HG02678 (cell line): ENCODE measurements at regions not wholly inside any gene's neighbourhood (a gene's known extent, or its start where the extent isn't known, plus 50 kb on each side); places are given as distances from the start of the nearest gene placed in this dataset.
A peak's percentile ranks its signal among the peaks of the same experiment; 100 is the strongest.
"Not testable (repeated sequence)": the region's sequence is repeated elsewhere in the genome, so short reads cannot be mapped to it uniquely, and the experiment has no call there.

Source experiments
- ATAC-seq: cut with Tn5 transposase; IDR thresholded peaks from one replicate; pipeline ENCODE4 v1.9.1; 2021; ENCODE audit warnings: mild to moderate bottlenecking, moderate library complexity; ENCODE audit not compliant: unreplicated experiment

GRCh38 chr6:98384334-98384733 lies 450.0 kb upstream of the POU3F2 start:
- no peak for ATAC-seq

DNA sequence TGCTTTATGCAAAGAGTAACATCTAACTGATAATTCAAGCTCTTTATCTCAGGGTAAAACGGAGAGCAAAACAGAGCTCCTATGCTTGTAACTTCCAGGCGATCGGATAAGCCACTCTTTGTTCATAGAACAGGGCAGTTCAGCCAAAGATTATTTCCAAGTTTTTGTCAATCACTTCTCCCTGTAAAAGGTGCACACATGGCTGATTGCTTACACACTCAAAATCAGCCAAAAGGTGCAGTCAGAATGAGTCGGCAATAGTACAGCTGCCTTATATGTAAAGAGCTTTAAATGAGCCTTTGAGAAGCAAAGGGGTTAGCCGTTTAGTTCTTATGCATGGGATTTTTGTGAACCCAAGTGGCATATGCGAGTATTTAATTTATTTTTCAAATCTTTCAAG lies 449.6 kb upstream of the POU3F2 start:
- ATAC-seq: no peak

- ATAC-seq: no peak
Observed at GRCh38 chr6:98395610-98396166, 438.7 kb upstream of the POU3F2 start.

DNA sequence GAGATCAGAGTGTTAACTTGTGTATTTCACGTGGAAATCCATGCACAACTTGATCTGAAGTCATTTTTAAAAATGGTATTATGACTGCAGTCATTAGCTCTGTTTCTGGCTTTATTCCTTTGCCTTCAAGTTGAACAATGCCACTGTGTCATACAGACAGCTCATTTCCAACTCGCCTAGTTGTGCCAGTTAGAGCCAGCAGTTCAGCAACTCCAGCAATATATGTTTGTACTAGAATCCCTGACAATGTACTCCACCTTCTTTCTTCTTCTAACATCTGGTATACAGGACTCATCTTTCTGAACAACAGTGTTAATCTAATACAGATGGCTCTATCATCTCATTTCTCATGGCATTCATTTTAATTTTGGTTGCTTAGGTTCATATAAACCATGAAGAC lies 418.3 kb upstream of the POU3F2 start:
- no peak for ATAC-seq

DNA sequence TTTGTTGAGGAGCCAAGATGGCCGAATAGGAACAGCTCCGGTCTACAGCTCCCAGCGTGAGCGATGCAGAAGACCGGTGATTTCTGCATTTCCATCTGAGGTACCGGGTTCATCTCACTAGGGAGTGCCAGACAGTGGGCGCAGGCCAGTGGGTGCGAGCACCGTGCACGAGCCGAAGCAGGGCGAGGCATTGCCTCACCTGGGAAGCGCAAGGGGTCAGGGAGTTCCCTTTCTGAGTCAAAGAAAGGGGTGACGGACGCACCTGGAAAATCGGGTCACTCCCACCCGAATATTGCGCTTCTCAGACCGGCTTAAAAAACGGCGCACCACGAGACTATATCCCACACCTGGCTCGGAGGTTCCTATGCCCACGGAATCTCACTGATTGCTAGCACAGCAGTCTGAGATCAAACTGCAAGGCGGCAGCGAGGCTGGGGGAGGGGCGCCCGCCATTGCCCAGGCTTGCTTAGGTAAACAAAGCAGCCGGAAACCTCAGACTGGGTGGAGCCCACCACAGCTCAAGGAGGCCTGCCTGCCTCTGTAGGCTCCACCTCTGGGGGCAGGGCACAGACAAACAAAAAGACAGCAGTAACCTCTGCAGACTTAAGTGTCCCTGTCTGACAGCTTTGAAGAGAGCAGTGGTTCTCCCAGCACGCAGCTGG lies 417.7 kb upstream of the POU3F2 start:
- ATAC-seq: not testable (repeated sequence)

DNA sequence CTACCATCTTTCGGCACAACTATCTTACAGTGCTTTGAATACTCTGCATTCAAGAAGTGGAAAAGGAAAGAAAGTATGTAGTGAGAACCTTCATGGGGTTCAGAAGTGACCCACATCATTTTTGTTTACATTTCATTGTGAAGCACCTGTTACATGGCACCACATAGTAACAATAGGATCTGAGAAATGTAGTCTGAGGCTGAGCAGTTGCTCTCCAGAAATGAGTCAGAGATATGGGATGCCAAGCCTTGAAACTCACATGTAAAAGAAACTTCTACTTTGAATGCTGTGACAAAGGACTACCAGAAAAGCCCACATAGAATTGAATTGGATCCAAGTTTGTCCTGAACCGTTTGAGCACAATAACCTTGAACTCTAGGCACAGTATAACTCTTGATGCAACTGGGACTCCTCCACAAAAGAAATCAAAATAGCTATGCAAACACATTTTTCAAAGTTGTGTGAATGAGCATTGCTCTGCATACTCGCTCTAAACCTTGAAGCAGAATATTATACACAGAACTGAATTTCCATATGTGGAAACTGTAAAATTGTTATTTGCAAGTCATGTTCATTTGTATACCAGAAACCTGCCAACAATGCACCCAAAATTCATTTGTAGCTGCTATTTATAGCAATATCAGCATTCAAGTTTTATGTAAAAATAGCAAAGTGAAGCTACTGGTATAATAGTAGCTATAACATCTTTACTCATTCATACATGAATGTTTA lies 400.9 kb upstream of the POU3F2 start:
- peak; percentile 74 for ATAC-seq

- ATAC-seq: no peak
Observed at GRCh38 chr6:98443633-98444032, 390.7 kb upstream of the POU3F2 start.

- no peak for ATAC-seq
Observed at GRCh38 chr6:98452685-98453084, 381.7 kb upstream of the POU3F2 start.

DNA sequence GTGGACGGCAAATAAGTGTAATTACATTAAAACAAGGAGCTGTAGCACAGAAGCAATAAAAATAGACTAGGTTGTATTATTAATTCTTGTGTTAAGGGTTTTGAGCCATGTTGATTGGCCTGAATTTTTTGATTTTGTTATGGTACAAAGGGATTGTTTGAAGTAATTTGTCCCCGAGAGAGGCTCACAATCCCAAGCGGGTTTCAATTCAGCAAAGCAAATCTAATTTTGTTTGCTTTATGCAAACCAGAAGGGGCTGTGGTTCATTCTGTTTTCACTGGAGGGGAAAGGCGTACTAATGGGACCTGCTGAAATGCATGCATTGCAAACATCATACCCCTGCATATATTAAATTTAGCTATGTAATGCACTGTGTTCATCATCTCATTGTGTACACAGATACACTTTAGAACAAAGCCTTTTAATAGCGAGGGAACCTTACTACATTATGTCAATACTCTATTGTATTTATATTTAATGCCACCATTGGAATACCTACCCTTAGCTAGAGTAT lies 379.5 kb upstream of the POU3F2 start:
- no peak for ATAC-seq

DNA sequence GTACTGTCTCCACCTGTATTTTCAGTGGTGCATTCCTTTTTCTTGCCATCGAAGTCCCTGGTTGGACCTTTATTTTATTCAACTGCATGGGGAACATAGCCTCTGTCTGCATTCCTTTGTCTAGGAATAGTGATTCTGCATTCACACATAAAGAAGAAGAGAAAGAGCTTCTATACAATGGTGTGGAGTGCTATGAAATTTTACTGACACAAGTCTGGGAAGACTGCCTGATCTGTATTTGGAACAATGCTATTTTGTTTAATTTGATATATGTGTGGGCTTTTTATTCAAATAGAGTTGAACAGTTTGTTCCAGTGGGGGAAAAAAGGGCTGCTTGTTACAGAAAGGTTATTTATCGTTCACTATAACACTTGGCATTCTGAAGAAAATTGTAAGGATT lies 375.7 kb upstream of the POU3F2 start:
- no peak for ATAC-seq

DNA sequence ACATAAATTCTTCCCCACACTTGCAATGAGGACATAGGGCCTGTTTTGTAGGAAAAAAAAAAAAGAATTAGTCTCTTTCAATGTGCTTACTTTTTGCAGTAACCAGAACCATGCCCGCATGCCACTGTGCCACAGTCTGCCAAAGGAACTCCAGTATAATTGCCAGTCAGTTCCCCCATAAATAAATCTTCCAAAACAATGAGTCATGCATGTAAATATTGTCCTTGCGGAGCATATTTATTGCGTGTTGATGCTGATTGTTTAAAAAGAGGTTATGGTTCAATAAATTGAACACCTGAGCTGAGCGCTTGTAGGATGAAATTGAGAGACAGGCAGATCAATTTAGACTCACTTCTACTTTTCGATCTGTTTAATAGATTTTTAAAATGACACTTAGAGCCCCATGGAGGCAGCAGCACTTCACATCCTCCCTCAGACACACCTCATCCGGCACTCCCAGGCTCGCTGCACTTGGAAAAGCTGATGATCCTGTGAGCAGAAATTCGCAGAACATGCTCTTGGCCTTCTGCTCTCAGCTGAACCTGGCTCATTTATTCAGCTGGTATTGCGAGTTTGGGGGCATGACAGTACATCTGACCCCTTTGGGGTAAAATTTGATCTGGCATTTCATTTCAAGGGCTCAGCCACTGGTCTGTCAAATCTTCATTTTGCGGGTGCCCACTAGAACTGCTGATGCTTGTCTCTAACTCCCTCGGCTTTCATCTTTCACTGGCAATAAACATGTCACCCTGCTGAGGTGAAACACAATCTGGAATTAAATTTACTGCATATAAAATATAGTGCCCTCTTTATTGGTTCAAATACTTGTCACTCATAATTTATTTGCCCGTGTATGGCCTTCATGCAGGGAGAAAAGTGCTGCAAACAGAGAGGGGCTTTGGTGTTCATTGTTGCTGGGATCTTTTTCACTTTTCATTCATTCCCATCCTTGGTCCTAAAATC lies 371.1 kb upstream of the POU3F2 start:
- no peak for ATAC-seq

GRCh38 chr6:98467091-98467490 lies 367.3 kb upstream of the POU3F2 start:
- no peak for ATAC-seq

GRCh38 chr6:98467902-98468301 lies 366.5 kb upstream of the POU3F2 start:
- no peak for ATAC-seq

- ATAC-seq: no peak
Observed at GRCh38 chr6:98469141-98469540, 365.2 kb upstream of the POU3F2 start.

DNA sequence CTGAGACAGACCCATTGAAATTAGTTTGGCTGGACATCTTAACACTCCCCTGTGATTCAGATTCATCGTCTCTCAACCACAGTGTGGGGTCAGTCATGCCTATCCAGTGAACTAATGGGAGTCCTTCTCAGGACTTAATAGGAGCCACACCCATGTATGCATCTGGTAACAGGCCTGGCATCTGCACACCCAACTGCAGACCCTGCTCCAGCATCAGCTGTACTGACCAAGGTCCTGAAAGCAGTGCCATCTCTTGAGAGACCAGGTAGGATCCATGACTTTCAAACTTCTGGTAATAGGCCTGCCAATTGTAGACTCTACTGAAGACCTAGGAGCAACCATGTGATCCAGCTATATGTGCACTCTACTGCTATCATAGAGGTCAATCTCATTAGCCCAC lies 363.6 kb upstream of the POU3F2 start:
- ATAC-seq: no peak

DNA sequence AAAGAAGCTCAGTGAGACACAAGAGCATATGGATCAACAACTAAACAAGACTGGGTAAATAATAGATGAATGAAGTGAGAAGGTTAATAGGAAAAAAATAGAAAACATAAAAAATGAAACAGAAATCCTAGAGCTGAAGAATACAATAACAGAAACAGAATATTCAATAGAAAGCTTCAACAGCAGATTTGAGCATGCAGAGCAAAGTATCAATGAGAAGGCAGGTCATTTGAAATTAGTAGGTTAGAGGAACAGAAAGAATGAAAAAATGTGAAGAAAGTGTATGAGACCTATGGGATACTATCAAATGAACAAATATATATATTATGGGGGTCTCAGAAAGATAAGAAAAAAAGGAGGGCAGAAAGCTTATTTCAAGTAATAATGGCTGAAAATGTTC lies 362.9 kb upstream of the POU3F2 start:
- no peak for ATAC-seq

DNA sequence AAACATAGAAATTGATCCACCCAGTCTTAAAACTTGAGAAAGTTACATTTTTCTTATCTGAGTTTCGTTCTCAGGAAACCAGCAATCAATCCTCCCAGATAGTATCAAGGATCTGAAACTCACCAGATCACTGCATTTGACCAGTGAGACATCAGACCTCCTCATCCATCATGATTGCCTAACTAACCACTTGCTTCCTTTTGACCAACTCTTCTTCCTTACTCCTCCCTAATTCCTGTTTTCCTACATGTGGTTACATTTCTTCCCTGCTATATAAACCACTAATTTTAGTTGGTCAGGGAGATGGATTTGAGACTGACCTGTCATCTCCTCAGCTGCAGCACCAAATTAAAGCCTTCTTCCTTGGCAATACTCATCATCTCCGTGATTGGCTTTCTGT lies 357.1 kb upstream of the POU3F2 start:
- ATAC-seq: no peak

DNA sequence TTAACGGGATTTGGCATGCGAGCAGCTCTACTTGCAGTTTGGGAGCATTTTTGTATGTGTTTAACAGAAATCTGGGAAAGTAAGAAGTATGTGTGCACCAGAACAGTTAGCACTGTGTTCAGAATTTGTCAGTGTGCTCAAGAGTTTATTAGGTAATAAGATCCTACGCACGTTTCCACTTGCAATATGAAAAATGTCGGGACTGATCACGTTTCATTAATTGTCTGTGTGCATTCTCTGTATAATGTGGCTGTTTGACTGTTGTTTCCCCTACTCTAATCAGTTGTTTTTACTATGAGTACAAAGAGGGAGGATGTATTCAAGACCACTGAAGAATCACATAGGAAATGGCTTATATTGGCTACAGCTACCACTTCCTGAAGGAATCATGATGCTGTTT lies 349.7 kb upstream of the POU3F2 start:
- no peak for ATAC-seq

DNA sequence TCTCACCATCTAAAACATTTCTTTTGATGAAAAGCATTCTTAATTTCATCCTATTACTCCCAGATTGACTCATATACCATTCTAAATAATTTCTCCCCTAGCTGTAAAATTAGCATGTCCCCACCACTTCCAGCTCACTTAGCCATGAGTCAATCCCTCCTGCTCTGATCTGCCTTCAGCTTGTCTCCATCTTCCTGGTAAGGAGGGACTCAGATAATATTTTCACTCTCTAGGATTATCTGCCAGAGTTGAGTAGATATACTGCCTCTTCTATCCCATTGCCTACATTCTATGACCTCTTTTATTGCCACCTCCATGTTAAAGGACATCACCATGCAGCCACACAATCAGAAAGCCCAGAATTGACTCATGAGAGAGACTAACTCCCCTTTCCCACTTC lies 348.8 kb upstream of the POU3F2 start:
- no peak for ATAC-seq

DNA sequence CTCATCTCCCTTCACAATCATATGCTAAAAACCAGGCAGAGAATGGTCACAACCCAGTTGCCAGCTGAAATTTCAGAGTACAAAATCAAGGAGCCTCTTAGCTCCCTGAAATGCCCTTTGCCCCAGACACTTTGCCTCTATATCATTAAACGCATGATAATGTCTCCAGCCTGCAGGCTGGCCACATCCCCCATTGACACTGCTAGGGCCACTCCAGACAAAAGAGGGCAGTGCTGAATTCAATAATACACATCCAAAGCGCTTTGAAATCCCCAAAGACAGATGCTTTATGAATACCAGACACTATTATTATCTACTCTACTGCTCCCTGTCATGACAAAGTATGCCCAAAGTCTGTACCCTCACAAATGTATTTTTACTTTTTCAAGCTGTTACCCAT lies 348.3 kb upstream of the POU3F2 start:
- no peak for ATAC-seq

- no peak for ATAC-seq
Observed at GRCh38 chr6:98487612-98488011, 346.8 kb upstream of the POU3F2 start.
